BLaER1 treated with 17β-estradiol and CSF1 and Interleukin-3, amounts not matched to agents 10 nM and 100 nM (cell line): ENCODE measurements at regions not wholly inside any gene's neighbourhood (a gene's known extent, or its start where the extent isn't known, plus 50 kb on each side); places are given as distances from the start of the nearest gene placed in this dataset.
A peak's percentile ranks its signal among the peaks of the same experiment; 100 is the strongest.

Experiments
- H3K27ac ChIP-seq, 11 experiments: shearing (Covaris generic); formaldehyde crosslinking; 2 replicates each; pipeline ENCODE4 v1.8.1; 2022
- H3K27me3 ChIP-seq, 11 experiments: shearing (Covaris generic); formaldehyde crosslinking; 2 replicates each; pipeline ENCODE4 v1.8.1; 2022
- H3K36me3 ChIP-seq, 11 experiments: shearing (Covaris generic); formaldehyde crosslinking; 2 replicates each; pipeline ENCODE4 v1.8.1; 2022
- H3K4me1 ChIP-seq, 10 experiments: shearing (Covaris generic); formaldehyde crosslinking; 2 replicates each; pipeline ENCODE4 v1.8.1; 2022
- H3K4me2 ChIP-seq, 11 experiments: shearing (Covaris generic); formaldehyde crosslinking; 2 replicates each; pipeline ENCODE4 v1.8.1; 2022
- H3K4me3 ChIP-seq, 10 experiments: shearing (Covaris generic); formaldehyde crosslinking; 2 replicates each; pipeline ENCODE4 v1.8.1; 2022
- H3K9ac ChIP-seq, 11 experiments: shearing (Covaris generic); formaldehyde crosslinking; 2 replicates each; pipeline ENCODE4 v1.8.1; 2022
- H3K9me3 ChIP-seq, 11 experiments: shearing (Covaris generic); formaldehyde crosslinking; replicated peaks in 1 of 11; 2 replicates each; pipeline ENCODE4 v1.8.1; 2022
- H4K20me1 ChIP-seq, 11 experiments: shearing (Covaris generic); formaldehyde crosslinking; 2 replicates each; pipeline ENCODE4 v1.8.1; 2022
- Cebpa-rat ChIP-seq, 11 experiments: shearing (Covaris generic); IDR thresholded peaks; 2 replicates each; pipeline ENCODE4 v1.8.1; 2022

DNA sequence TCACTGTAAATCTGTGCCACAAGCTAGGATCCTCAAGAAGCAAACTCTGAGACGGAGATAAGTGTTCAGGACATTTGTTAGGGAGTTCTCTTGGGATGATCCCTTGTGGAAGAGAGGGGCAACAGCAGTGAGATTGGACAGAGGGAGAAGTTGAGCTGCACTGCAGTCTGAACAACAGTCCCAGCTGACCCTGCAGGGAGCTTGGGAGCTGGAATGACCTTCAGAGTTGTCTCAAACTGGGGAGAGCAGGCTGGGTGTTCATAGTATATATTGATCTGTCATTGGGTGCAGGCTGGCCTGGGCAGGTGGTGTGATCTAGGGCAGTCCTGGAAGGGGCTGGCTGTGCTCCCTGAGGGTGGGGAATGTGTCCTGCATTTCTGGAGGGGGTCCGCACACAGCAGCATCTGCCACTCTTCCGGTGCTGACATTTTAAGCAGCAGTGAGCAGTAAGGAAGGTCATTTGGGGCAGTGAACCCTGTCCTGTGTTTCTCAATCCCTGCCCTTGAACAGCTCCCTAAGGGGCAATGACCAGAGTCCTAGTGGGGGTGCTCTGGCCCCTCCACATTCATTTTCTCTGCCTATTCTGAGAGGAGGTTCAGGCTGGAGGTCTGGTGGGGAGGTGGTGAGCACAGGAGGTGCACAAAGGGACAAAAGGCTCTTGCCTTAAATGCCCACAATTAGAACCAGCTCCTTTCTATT lies 90.2 kb upstream of the PPM1J start:
- no peaks in the 10 kb centered on the region for H3K36me3 ChIP-seq
- H3K9me3 ChIP-seq: no peaks in the 10 kb centered on the region
- H3K9ac ChIP-seq: 0 out of 22 replicates have a peak overlapping the region, but pooled peaks of 2 of the 11 experiments have one; percentile 6 to 16
- H3K4me1 ChIP-seq: peaks cover 0 to 5% (median 0%) of the 10 kb centered on the region in 10 experiments; a peak in 2 of 20 replicates
- TF ChIP-seq Cebpa-rat (IDR thresholded peaks at IDR 0.05): no peak
- no peak overlapping the region for H3K4me3 ChIP-seq
- H3K4me2 ChIP-seq: no peak overlapping the region
- no peaks in the 10 kb centered on the region for H4K20me1 ChIP-seq
- no peak overlapping the region for H3K27ac ChIP-seq
- no peaks in the 10 kb centered on the region for H3K27me3 ChIP-seq

- no peak for TF ChIP-seq Cebpa-rat (IDR thresholded peaks at IDR 0.05)
- Histone ChIP-seq H3K27ac (no peak overlapping the region), H3K4me1 (peaks cover 0 to 7% (median 0%) of the 10 kb centered on the region in 10 experiments; a peak in 2 of 20 replicates), H3K4me2 (no peak overlapping the region), H3K36me3 (no peaks in the 10 kb centered on the region), H3K27me3 (no peaks in the 10 kb centered on the region), H3K9ac (no peak overlapping the region), H4K20me1 (no peaks in the 10 kb centered on the region), H3K4me3 (no peak overlapping the region), H3K9me3 (no peaks in the 10 kb centered on the region)
These were observed 89.0 kb upstream of the PPM1J start for GRCh38 chr1:112803906-112804762.

- Histone ChIP-seq H3K4me1 (peaks cover 0 to 5% (median 0%) of the 10 kb centered on the region in 10 experiments; a peak in 1 of 20 replicates), H3K9ac (no peak overlapping the region), H3K9me3 (no peaks in the 10 kb centered on the region), H3K27me3 (no peaks in the 10 kb centered on the region), H4K20me1 (no peaks in the 10 kb centered on the region), H3K27ac (no peak overlapping the region), H3K36me3 (no peaks in the 10 kb centered on the region), H3K4me3 (no peak overlapping the region), H3K4me2 (no peak overlapping the region)
- no peak for TF ChIP-seq Cebpa-rat (IDR thresholded peaks at IDR 0.05)
These were observed 85.2 kb upstream of the PPM1J start for GRCh38 chr1:112800289-112800688.

- Histone ChIP-seq H3K4me1 (peaks cover 0 to 5% (median 0%) of the 10 kb centered on the region in 10 experiments; a peak in 1 of 20 replicates), H3K9me3 (no peaks in the 10 kb centered on the region), H3K9ac (no peak overlapping the region), H3K36me3 (no peaks in the 10 kb centered on the region), H3K4me2 (no peak overlapping the region), H3K27me3 (no peaks in the 10 kb centered on the region), H3K4me3 (no peak overlapping the region), H3K27ac (no peak overlapping the region), H4K20me1 (no peaks in the 10 kb centered on the region)
- TF ChIP-seq Cebpa-rat (IDR thresholded peaks at IDR 0.05): no peak
These were observed 83.2 kb upstream of the PPM1J start for GRCh38 chr1:112798292-112798691.

GRCh38 chr1:112797224-112797623 lies 82.1 kb upstream of the PPM1J start:
- Histone ChIP-seq H3K4me2 (no peak overlapping the region), H3K4me3 (no peak overlapping the region), H3K27me3 (no peaks in the 10 kb centered on the region), H3K36me3 (no peaks in the 10 kb centered on the region), H3K4me1 (peaks cover 0 to 5% (median 0%) of the 10 kb centered on the region in 10 experiments; a peak in 1 of 20 replicates), H3K27ac (no peak overlapping the region), H3K9ac (no peak overlapping the region), H4K20me1 (no peaks in the 10 kb centered on the region), H3K9me3 (no peaks in the 10 kb centered on the region)
- TF ChIP-seq Cebpa-rat (IDR thresholded peaks at IDR 0.05): no peak

DNA sequence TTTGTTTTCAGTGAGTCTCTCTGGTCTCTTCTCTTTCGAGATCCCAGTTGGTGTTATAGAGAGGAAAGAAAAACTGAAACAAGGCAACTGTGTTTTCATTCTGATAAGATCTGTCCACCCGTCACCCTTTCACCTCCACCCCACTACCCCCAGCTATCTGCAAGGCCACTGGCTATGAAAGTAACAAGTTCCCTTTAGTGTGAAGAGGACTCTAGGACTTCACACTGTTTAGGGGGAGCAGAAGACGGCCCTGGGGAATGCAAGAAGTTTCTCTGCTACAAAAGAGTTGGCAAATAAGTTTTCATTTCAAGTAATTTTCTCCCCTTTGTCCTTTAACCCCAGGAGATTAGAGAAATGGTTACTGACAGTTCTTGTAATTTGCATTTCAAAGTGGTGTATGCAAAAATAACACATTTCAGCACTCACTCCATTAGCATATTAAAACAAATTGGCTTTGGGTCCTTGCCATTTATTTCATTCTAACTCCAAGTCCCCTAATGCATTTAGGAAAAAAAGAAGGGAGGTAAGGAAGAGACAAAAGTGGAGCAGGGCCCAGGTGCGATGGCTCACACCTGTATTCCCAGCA lies 79.6 kb upstream of the PPM1J start:
- Histone ChIP-seq H4K20me1 (no peaks in the 10 kb centered on the region), H3K9ac (no peak overlapping the region), H3K27ac (no peak overlapping the region), H3K4me2 (no peak overlapping the region), H3K4me3 (no peak overlapping the region), H3K36me3 (no peaks in the 10 kb centered on the region), H3K27me3 (no peaks in the 10 kb centered on the region), H3K4me1 (peaks cover 0 to 5% (median 0%) of the 10 kb centered on the region in 10 experiments; a peak in 1 of 20 replicates), H3K9me3 (no peaks in the 10 kb centered on the region)
- no peak for TF ChIP-seq Cebpa-rat (IDR thresholded peaks at IDR 0.05)

GRCh38 chr1:112793631-112794565 lies 78.8 kb upstream of the PPM1J start:
- H3K27me3 ChIP-seq: no peaks in the 10 kb centered on the region
- no peak overlapping the region for H3K4me3 ChIP-seq
- H3K36me3 ChIP-seq: no peaks in the 10 kb centered on the region
- no peaks in the 10 kb centered on the region for H4K20me1 ChIP-seq
- H3K4me2 ChIP-seq: no peak overlapping the region
- peaks cover 0 to 1% (median 0%) of the 10 kb centered on the region in 10 experiments; a peak in 1 of 20 replicates for H3K4me1 ChIP-seq
- no peak overlapping the region for H3K27ac ChIP-seq
- H3K9me3 ChIP-seq: no peaks in the 10 kb centered on the region
- TF ChIP-seq Cebpa-rat (IDR thresholded peaks at IDR 0.05): no peak
- H3K9ac ChIP-seq: no peak overlapping the region

- H3K4me3 ChIP-seq: no peak overlapping the region
- 0 out of 22 replicates have a peak, but pooled peaks cover 0 to 8% (median 0%) of the 10 kb centered on the region in 11 experiments for H3K9me3 ChIP-seq
- no peak overlapping the region for H3K27ac ChIP-seq
- H3K4me1 ChIP-seq: no peaks in the 10 kb centered on the region
- TF ChIP-seq Cebpa-rat (IDR thresholded peaks at IDR 0.05): no peak
- H4K20me1 ChIP-seq: no peaks in the 10 kb centered on the region
- no peak overlapping the region for H3K4me2 ChIP-seq
- H3K36me3 ChIP-seq: no peaks in the 10 kb centered on the region
- no peak overlapping the region for H3K9ac ChIP-seq
- no peaks in the 10 kb centered on the region for H3K27me3 ChIP-seq
These were observed 76.6 kb upstream of the PPM1J start for GRCh38 chr1:112791723-112792104.
